MV-4-11 (cell line): ENCODE measurements at regions not wholly inside any gene's neighbourhood (a gene's known extent, or its start where the extent isn't known, plus 50 kb on each side); places are given as distances from the start of the nearest gene placed in this dataset.

Source experiments
- DNase-seq: peaks from one replicate; lab custom pipeline; 2025; lab: John Stamatoyannopoulos, UW

- DNase-seq = peak; percentile 57
Observed at GRCh38 chr22:45096256-45096907, 67.3 kb upstream of the NUP50 start.

- DNase-seq = no peak
Observed at GRCh38 chr22:45097061-45097460, 66.7 kb upstream of the NUP50 start.

- DNase-seq = no peak
Observed at GRCh38 chr22:45098056-45098455, 65.7 kb upstream of the NUP50 start.

DNA sequence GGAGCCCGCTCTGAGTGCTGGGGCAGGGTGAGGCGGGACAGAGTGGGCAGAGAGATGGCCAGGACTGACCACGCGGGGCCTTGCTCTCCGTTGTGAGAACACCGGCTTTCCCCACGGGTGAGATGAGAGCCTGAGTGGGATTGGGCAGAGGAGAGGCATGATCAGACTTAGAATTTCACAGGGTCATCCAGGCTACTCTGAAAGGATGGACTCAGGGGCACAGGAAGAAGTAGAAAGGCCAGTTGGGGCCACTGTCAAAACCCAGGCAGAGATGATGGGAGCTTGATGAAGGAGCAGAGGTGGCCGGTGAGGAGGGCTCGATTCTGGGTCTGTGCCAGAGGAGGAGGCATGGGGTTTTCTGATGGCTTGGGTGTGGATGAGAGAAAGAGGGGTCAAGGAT lies 63.8 kb upstream of the NUP50 start:
- DNase-seq = no peak

DNA sequence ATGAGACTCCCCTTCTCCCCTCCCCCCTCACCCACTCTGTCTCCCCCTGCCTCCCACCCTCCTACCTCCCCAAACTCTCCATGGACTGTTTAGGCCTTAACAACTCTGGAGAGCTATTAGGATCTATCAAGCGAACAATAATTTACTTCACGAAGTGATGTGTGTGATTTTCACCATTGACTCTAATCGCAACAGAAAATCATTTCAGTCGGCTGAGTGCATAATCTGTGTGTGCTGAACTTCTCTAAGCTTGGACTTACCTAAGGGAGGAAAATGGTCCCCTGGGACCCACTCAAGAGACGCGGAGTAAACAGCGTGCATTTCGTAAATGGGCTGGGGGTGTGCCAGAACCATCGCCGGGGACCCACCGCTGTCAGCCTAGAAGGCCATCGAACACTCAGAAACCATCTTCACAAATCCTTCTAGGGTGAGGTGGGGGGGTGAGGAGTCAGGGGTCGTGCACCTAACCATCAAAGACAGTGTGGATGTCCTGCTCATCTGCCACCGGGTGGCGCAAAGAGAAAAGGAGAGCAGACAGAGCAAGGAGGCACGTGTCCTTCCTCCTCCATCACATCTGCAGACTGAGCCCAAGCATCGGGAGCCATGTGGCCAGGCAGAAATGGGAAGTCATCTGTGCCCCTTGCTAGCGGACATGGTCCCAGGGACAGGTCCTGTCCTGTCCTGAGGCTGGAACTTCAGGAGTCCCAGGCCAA lies 62.1 kb upstream of the NUP50 start:
- peak; percentile 77 for DNase-seq

DNA sequence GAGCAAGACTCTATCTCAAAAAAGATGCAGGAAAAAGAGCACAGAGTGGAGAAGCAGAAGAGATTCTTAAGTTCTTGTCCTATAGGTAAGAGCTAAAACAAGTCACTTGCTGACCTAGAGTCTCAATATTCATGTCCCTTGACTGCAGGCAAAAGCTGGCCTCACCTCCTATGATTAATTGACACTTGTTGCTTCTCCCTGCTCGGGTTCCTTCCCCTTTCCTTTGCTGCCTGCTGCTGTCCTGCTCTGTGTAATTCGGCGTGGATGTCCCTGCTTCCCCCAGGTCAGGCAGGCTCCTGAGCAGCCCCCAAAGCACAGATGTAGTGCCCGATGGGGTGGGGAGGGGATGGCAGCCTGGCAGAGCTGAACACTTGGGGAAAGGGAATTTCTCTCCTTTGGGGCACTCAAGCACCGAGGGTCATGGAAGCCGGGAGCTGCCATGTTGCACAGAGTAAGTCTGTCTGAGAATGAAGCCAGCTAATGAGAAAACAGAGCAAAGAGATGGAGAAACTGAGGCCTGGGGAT lies 60.8 kb upstream of the NUP50 start:
- DNase-seq = no peak

DNA sequence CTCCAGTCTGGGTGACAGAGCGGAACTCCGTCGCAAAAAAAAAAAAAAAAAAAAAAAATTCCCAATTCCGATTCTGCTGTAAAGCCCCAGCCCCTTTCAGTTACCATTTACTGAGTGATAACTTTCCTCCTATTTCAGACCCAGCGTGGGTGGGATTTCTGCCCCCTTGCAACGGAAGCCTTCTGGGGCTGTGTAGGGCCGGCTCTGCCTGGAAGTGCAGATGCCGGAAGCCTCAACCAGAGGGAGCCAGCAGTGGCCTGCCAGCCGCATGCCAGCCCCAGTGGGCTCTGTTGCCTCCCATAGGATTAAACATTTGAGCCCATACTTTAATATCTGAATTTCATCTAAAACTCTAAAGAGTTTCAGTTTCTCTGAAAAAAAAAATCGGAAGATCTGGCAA lies 60.0 kb upstream of the NUP50 start:
- DNase-seq = no peak

DNA sequence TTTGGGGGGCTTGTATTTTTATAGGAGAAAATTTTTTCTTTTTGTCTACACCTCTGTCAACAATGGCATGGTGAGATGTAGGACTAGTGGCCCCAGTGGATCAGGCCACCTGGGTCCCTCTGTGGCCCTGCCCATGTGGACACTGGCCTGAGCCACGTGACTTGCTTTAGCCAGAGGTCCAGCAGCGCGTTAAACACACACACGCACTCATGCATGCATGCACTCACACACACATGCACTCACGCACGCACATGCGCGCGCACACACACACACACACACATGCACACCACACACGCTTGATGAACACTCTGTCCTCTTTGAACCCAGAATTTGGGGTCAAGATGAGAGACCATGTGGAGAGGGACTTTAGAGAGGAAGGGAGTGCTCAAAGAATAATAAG lies 59.4 kb upstream of the NUP50 start:
- no peak for DNase-seq

DNA sequence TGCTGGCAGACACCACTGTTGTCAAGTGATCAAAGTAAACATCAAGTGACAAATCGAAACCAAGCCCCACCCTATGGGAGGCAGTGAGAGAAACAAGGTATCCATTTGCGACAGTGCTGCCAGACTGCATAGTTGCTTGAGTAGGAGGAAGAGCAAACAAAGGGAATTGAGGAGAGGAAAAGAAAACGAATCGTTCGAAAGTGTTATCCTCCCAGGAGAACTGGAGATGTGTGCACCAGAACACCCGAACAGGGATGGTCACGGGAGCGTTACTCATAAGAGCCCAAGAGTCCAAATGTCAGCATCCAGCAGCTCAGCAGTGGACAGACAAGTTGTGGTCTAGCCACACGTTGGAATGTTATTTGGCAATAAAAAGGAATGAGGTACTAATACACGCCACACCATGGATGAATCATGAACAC lies 58.4 kb upstream of the NUP50 start:
- no peak for DNase-seq

DNA sequence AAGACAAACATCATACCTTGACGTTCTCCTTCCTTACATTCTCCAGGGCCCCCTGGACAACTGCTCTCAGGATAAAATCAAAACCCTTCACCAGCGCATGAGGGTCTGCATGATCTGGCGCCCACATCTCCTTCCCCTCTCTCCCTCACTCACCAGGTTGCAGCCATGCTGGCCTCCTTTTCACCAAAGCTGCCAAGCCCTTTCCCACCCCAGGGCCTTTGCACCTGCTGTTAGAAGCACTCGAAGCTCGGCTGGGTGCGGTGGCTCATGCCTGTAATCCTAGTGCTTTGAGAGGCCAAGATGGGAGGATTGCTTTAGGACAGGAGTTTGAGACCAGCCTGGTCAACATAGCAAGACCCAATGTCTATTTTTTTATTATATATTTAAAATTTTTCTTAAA lies 56.1 kb upstream of the NUP50 start:
- DNase-seq = no peak

DNA sequence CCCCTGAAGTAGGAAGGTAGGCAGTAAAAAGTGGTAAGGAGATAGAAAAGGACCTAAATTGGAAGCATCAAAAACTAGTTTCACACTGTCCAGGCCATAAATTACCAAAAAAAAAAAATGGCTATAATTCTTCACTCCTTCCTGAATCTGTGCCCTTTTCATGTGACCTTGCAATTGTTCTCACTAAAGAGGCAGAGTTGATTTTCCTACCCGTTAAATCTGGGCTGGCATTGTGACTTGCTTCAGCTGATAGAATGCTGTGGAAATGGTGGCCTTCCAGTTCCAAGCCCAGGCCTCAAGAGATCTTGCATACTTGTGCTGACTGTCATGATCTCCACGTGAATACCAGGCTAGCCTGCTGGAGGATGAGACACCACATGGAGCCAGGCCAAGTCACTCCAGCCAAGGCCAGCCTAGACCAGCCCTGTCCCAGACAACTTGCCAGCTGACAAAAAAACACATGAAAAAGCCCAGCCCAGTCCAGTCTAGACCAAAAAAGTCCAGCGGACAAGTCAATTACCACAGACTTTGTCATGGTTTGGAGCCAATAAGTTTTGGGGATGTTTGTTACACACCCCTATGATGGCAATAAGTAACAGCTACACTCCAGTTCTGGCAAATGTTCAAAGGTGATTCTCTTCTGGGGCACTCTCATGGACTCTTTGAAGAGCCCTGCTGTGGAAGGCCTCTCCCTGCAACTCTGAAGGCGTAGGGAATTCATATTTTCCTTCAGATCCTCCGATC lies 51.4 kb upstream of the NUP50 start:
- no peak for DNase-seq
